C4-2B (cell line): ENCODE measurements at regions not wholly inside any gene's neighbourhood (a gene's known extent, or its start where the extent isn't known, plus 50 kb on each side); places are given as distances from the start of the nearest gene placed in this dataset.
A peak's percentile ranks its signal among the peaks of the same experiment; 100 is the strongest.

ENCODE experiments used
- H3K27ac ChIP-seq: fragments of 450-650 bp; 2 replicates; pipeline ENCODE4 v1.5.1; 2017
- ZFX ChIP-seq: fragments of 450-650 bp; IDR thresholded peaks from 2 replicates; pipeline ENCODE4 v1.6.1; 2017
- TF ChIP-seq, protein P1 (sequence below): fragments of 450-650 bp; conservative IDR thresholded peaks from 2 replicates; pipeline ENCODE4 v1.5.1; 2017; ENCODE audit warnings: mild to moderate bottlenecking

DNA sequence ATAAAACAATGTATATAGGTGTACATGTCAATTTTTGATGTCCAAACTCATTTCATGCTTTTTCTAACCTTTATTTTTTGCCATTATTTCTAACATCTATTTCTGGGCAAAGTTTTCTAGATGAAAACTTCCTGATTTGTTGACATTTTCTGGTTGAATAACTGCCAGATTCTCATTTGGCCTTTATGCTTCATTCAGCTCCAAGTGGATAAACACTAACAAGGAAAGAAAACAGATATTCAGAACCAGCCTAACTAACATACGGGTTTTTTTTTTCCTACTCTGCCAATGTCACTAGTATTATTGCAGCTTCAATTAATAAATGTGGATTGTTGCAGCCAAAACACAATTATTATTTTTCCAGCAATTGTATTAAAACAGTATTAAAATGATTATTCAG, 50.9 kb upstream of the RAP1GDS1 start:
- no peak overlapping the region for H3K27ac ChIP-seq
- TF ChIP-seq, protein P1, sequence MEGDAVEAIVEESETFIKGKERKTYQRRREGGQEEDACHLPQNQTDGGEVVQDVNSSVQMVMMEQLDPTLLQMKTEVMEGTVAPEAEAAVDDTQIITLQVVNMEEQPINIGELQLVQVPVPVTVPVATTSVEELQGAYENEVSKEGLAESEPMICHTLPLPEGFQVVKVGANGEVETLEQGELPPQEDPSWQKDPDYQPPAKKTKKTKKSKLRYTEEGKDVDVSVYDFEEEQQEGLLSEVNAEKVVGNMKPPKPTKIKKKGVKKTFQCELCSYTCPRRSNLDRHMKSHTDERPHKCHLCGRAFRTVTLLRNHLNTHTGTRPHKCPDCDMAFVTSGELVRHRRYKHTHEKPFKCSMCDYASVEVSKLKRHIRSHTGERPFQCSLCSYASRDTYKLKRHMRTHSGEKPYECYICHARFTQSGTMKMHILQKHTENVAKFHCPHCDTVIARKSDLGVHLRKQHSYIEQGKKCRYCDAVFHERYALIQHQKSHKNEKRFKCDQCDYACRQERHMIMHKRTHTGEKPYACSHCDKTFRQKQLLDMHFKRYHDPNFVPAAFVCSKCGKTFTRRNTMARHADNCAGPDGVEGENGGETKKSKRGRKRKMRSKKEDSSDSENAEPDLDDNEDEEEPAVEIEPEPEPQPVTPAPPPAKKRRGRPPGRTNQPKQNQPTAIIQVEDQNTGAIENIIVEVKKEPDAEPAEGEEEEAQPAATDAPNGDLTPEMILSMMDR = no peak
- no peak for TF ChIP-seq ZFX

DNA sequence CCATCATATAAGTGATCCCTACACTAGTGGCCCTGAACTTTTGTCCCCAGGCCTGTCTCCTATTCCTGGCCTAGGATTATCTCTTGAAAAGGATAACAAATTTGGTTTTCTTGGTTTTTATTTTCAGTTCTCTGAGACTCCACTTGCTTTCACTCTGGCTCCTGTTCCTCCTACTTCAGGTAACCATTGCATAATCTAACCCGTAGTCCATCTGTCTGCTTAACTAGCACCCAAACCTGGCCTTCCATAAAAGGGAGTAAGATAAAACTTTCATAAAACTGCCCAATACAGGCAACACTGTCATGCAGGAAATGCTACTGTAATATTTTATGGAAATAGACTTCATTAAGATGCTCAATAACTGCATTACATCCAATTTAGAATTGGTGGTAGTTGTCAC, 52.1 kb upstream of the RAP1GDS1 start:
- TF ChIP-seq ZFX = no peak
- TF ChIP-seq, protein P1 = no peak
- no peak overlapping the region for H3K27ac ChIP-seq

DNA sequence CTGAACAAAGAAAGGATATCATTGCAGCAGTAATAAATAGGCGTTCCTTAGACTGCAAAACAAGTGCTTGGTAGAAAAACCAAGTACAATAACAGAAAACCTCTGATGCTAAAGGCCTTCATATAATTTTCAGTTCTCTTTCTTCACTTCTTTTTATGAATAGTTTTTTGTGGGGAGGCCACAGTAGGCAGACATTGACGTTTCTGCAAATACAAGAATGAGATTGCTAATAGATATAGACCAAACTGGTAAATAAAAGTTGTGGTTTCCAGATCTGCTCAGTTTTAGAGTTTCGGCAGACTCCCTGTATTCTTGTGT, 57.0 kb upstream of the RAP1GDS1 start:
- no peak overlapping the region for H3K27ac ChIP-seq
- TF ChIP-seq ZFX = no peak
- TF ChIP-seq, protein P1 = no peak

DNA sequence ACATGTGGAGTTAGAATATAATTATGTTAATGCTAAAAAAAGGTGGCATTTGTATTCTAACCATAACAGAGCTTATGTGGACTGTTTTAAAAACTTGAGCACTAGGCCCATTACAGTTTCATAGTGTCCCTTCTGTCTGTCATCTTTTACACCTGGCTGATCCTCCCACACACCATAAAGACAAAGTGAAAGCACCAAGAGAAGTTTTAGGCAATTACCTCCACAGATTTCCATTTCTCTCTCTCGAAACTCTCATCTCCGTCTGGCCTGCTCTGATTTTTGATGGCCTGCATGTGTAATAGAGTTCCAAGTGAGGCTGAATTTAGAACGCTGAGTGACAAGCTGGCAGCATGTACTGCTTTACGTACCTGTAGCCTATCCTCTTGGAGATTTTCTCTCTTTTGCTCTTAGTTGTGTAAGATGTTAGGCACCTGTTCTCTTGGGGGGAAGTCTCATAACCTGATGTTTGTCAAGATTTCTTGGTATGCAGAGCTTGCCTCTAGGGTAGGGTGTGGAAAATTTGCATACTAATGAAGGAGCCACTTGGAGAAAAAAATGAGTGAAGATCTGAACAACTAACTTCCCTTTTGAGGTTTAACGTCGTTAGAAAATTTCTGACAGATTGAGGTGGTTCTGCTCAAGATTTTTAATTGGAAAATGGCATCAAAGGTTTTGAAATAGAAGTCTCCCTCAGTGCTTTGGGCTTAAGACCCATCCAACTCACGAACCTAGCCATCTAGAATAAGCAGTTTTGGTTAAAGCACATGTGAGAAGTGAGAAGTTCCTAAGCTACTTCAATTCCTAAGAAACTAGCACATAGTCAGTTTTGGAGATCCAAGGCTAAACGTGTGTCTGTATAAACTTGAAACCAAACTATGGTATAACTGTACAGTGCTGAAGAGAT, 57.6 kb upstream of the RAP1GDS1 start:
- no peak overlapping the region for H3K27ac ChIP-seq
- TF ChIP-seq, protein P1 = no peak
- no peak for TF ChIP-seq ZFX

DNA sequence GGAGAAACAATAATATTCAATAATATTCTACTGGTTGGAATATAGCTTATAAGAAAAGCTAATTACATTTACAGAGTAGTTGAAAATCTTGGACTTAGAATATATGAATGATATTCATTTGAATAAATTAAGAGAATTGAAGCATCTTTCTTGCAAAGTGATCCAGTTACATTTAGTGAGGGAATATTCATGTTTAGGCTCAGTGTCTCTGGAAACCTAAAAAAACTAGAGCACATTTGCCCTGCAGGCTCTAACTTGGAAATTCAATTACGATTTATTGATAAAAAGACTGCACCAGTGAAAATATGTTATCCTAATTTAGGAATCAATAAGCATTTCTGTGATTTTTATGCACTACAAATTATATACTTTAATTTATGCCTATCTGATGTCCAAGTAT, 58.3 kb upstream of the RAP1GDS1 start:
- TF ChIP-seq, protein P1 = no peak
- no peak overlapping the region for H3K27ac ChIP-seq

DNA sequence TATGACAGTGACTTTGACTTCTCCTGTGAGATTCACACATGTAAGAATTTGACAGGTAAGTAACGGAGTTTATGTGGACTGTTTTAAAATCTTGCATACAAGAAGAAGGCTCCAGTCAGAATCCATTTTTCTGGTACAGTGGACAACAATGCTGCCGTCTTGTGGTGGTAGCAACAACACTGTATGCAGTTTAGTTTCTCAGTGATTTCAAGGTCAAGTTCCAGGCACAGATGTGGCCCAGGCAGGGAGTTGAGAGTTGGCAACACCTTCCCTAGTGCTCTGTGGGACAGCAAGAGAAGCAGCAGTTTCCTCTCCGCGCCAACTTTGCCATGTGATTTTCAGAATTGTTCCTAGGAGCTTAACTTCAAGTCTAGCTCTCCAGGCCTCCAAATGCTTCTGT, 56.0 kb upstream of the STPG2 start:
- H3K27ac ChIP-seq = no peak overlapping the region
- TF ChIP-seq, protein P1 = peak; percentile 17; the same call in 1 of the 2 replicates
- no peak for TF ChIP-seq ZFX

DNA sequence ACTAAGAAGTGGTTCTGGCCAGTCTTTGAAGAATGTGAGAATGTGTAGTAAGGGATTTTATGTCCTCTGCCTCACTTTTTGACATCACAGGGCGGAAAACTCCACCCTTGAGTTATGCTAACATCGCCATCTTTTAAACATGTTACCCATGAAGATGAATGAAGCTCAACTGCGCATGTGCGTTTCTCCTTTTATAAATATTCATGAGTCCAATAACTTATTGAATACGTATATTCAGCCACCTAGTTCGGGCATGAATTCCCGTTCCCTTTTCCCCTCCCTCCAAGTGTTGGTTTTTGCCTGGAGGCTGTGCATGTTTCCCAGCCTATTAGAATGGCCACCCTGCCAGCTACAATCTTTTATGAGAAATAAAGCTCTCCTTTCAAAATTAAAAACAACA, 51.7 kb upstream of the STPG2 start:
- TF ChIP-seq ZFX = no peak
- TF ChIP-seq, protein P1 = no peak

More for the DNA sequence above, 51.7 kb upstream of the STPG2 start:
- no peak overlapping the region for H3K27ac ChIP-seq
